Mesodermal cell (in vitro differentiated cells): ENCODE measurements at regions not wholly inside any gene's neighbourhood (a gene's known extent, or its start where the extent isn't known, plus 50 kb on each side); places are given as distances from the start of the nearest gene placed in this dataset.
A peak's percentile ranks its signal among the peaks of the same experiment; 100 is the strongest.

ENCODE experiments used
- H3K27ac ChIP-seq: 2 replicates; pipeline ENCODE4 v1.7.0; 2013; ENCODE audit warnings: mild to moderate bottlenecking, low read depth, low read length, moderate library complexity; ENCODE audit not compliant: severe bottlenecking
- H3K36me3 ChIP-seq: 2 replicates; pipeline ENCODE4 v1.7.1; 2013; ENCODE audit warnings: mild to moderate bottlenecking, low read length, moderate library complexity; ENCODE audit not compliant: control insufficient read depth, insufficient read depth
- H3K4me1 ChIP-seq: one replicate; pipeline ENCODE4 v1.7.1; 2013; ENCODE audit warnings: mild to moderate bottlenecking, low read length; ENCODE audit not compliant: insufficient read depth, control insufficient read depth, poor library complexity, severe bottlenecking
- H3K4me3 ChIP-seq: 2 replicates; pipeline ENCODE4 v1.7.0; 2013; ENCODE audit warnings: low read length, control low read depth, mild to moderate bottlenecking; ENCODE audit not compliant: insufficient read depth, poor library complexity, severe bottlenecking; ENCODE audit errors: extremely low read depth
- H3K9me3 ChIP-seq: 2 replicates; pipeline ENCODE4 v1.7.1; 2013; ENCODE audit warnings: mild to moderate bottlenecking, low read length, moderate library complexity; ENCODE audit not compliant: control insufficient read depth
- WGBS, 2 experiments: methylation state at CpG; one replicate each; pipeline ENCODE4 v1.1.5; 2013; ENCODE audit warnings: missing lambda C conversion rate in 2 of 2; ENCODE audit not compliant: insufficient coverage in 2 of 2; 5-methylcytosine and 5-hydroxymethylcytosine counted together

GRCh38 chr12:124440841-124441381 lies 126.5 kb downstream of the NCOR2 start:
- no peaks in the 10 kb centered on the region for H3K9me3 ChIP-seq
- 94% methylated on average over 7 to 11 of the region's 13 CpGs for WGBS, 2 experiments
- no peak overlapping the region for H3K4me3 ChIP-seq
- H3K27ac ChIP-seq = peak overlapping the region; percentile 46
- peaks cover 11% of the 10 kb centered on the region for H3K4me1 ChIP-seq
- peaks cover 42% of the 10 kb centered on the region for H3K36me3 ChIP-seq

GRCh38 chr12:124440031-124440626 lies 127.3 kb downstream of the NCOR2 start:
- 89 to 95% methylated on average over 10 to 13 of the region's 13 CpGs for WGBS, 2 experiments
- Histone ChIP-seq H3K4me1 (peaks cover 11% of the 10 kb centered on the region), H3K9me3 (no peaks in the 10 kb centered on the region), H3K27ac (no peak overlapping the region), H3K36me3 (peaks cover 36% of the 10 kb centered on the region), H3K4me3 (no peak overlapping the region)

GRCh38 chr12:124438437-124439056 lies 128.9 kb downstream of the NCOR2 start:
- 80 to 90% methylated on average over 6 to 7 of the region's 8 CpGs for WGBS, 2 experiments
- no peak overlapping the region for H3K27ac ChIP-seq
- H3K36me3 ChIP-seq = peaks cover 33% of the 10 kb centered on the region
- no peaks in the 10 kb centered on the region for H3K9me3 ChIP-seq
- H3K4me3 ChIP-seq = no peak overlapping the region
- H3K4me1 ChIP-seq = peaks cover 18% of the 10 kb centered on the region

- WGBS, 2 experiments = 93 to 94% methylated on average over 30 to 36 of the region's 36 CpGs
- H3K4me3 ChIP-seq = no peak overlapping the region
- peaks cover 18% of the 10 kb centered on the region for H3K4me1 ChIP-seq
- no peaks in the 10 kb centered on the region for H3K9me3 ChIP-seq
- H3K27ac ChIP-seq = no peak overlapping the region
- H3K36me3 ChIP-seq = peaks cover 34% of the 10 kb centered on the region
Measured at GRCh38 chr12:124437617-124438436, 129.6 kb downstream of the NCOR2 start.

GRCh38 chr12:124437121-124437520 lies 130.3 kb downstream of the NCOR2 start:
- Histone ChIP-seq H3K9me3 (no peaks in the 10 kb centered on the region), H3K27ac (no peak overlapping the region), H3K4me1 (peaks cover 18% of the 10 kb centered on the region), H3K4me3 (no peak overlapping the region), H3K36me3 (peaks cover 30% of the 10 kb centered on the region)
- WGBS, 2 experiments = 89 to 91% methylated on average over 2 to 7 of the region's 7 CpGs

- no peaks in the 10 kb centered on the region for H3K9me3 ChIP-seq
- H3K36me3 ChIP-seq = peaks cover 32% of the 10 kb centered on the region
- 88 to 97% methylated on average over 4 to 5 of the region's 8 CpGs for WGBS, 2 experiments
- no peak overlapping the region for H3K4me3 ChIP-seq
- peaks cover 13% of the 10 kb centered on the region for H3K4me1 ChIP-seq
- peak overlapping the region; percentile 25 for H3K27ac ChIP-seq
Measured at GRCh38 chr12:124436366-124436765, 131.0 kb downstream of the NCOR2 start.

GRCh38 chr12:124435806-124436345 lies 131.5 kb downstream of the NCOR2 start:
- no peaks in the 10 kb centered on the region for H3K9me3 ChIP-seq
- H3K4me3 ChIP-seq = no peak overlapping the region
- 94 to 98% methylated on average over 12 to 13 of the region's 16 CpGs for WGBS, 2 experiments
- H3K27ac ChIP-seq = peak overlapping the region; percentile 25
- peaks cover 10% of the 10 kb centered on the region for H3K4me1 ChIP-seq
- H3K36me3 ChIP-seq = peaks cover 36% of the 10 kb centered on the region

GRCh38 chr12:124434951-124435805 lies 132.2 kb downstream of the NCOR2 start:
- peak overlapping the region; percentile 36 for H3K27ac ChIP-seq

GRCh38 chr12:124434354-124434753 lies 133.1 kb downstream of the NCOR2 start:
- Histone ChIP-seq H3K36me3 (peaks cover 44% of the 10 kb centered on the region), H3K27ac (peak overlapping the region; percentile 29), H3K4me1 (peaks cover 8% of the 10 kb centered on the region), H3K4me3 (no peak overlapping the region), H3K9me3 (no peaks in the 10 kb centered on the region)
- WGBS, 2 experiments = 25 to 46% methylated on average over 3 to 4 of the region's 10 CpGs

More at GRCh38 chr12:124434951-124435805, 132.2 kb downstream of the NCOR2 start:
- Histone ChIP-seq H3K9me3 (no peaks in the 10 kb centered on the region), H3K4me1 (peaks cover 8% of the 10 kb centered on the region), H3K36me3 (peaks cover 37% of the 10 kb centered on the region), H3K4me3 (no peak overlapping the region)
- WGBS, 2 experiments = 69 to 77% methylated on average over 14 to 17 of the region's 17 CpGs

GRCh38 chr12:124433879-124434278 lies 133.5 kb downstream of the NCOR2 start:
- Histone ChIP-seq H3K27ac (peak overlapping the region; percentile 29), H3K36me3 (peaks cover 44% of the 10 kb centered on the region), H3K9me3 (no peaks in the 10 kb centered on the region), H3K4me3 (no peak overlapping the region), H3K4me1 (peaks cover 10% of the 10 kb centered on the region)
- 57 to 83% methylated on average over 2 to 5 of the region's 8 CpGs for WGBS, 2 experiments
